ENCODE measurements at regions not wholly inside any gene's neighbourhood (a gene's known extent, or its start where the extent isn't known, plus 50 kb on each side); places are given as distances from the start of the nearest gene placed in this dataset.

DNA sequence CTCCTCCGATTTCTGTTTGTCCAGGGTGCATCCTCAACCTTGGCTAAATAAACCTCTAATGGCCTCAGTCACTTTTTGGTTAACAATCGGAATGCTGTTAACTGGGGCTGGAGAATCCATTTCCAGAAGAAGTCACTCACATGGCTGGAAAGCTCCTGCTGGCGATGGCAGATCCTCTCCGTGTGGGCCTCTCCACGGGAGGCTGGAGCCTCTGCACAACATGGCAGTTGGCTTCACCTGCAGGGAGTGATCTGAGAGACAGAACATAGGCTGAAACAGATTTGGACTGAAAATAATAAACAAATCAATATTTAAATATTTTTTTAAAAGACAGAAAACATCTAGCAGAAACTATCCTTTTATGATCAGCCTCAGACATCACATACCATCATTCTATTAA lies 66.8 kb upstream of the FICD start:
- TF ChIP-seq, protein P1, sequence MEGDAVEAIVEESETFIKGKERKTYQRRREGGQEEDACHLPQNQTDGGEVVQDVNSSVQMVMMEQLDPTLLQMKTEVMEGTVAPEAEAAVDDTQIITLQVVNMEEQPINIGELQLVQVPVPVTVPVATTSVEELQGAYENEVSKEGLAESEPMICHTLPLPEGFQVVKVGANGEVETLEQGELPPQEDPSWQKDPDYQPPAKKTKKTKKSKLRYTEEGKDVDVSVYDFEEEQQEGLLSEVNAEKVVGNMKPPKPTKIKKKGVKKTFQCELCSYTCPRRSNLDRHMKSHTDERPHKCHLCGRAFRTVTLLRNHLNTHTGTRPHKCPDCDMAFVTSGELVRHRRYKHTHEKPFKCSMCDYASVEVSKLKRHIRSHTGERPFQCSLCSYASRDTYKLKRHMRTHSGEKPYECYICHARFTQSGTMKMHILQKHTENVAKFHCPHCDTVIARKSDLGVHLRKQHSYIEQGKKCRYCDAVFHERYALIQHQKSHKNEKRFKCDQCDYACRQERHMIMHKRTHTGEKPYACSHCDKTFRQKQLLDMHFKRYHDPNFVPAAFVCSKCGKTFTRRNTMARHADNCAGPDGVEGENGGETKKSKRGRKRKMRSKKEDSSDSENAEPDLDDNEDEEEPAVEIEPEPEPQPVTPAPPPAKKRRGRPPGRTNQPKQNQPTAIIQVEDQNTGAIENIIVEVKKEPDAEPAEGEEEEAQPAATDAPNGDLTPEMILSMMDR (conservative IDR thresholded peaks at IDR 0.05) = no peak
- H2BK12ac ChIP-seq (ENCODE audit: insufficient read length, low read depth, low read length) = no peak overlapping the region
- no peaks in the 10 kb centered on the region for H3K27me3 ChIP-seq (ENCODE audit: insufficient read depth, low read length)
- no peak overlapping the region for H3K18ac ChIP-seq (ENCODE audit: insufficient read length, low read depth, low read length)
- H3K4me1 ChIP-seq (ENCODE audit: insufficient read depth, low read length) = peaks cover 7% of the 10 kb centered on the region; the same call in 1 of the 2 replicates
- no peaks in the 10 kb centered on the region for H3K9me3 Mint-ChIP-seq
- no peak overlapping the region for H3K27ac ChIP-seq (ENCODE audit: insufficient read length, low read depth, low read length)
- no peak overlapping the region for H3K4ac ChIP-seq (ENCODE audit: low read depth, low read length)
- no CpG with 5 or more reads among the region's 5 CpGs for WGBS (ENCODE audit: extremely low coverage, insufficient read length, low lambda C conversion rate)
- H3K23me2 ChIP-seq (ENCODE audit: insufficient read length, low read depth, low read length, poor library complexity, severe bottlenecking) = no peaks in the 10 kb centered on the region
- H3K79me2 ChIP-seq (ENCODE audit: insufficient read depth, low read length) = no peaks in the 10 kb centered on the region
- peaks cover 38 to 43% of the 10 kb centered on the region in 2 experiments for H3K4me1 Mint-ChIP-seq
- no peak overlapping the region for H4K5ac ChIP-seq (ENCODE audit: insufficient read length, low read depth, low read length)
- no peak overlapping the region for H3K56ac ChIP-seq (ENCODE audit: insufficient read length, low read depth, low read length)
- no peak for DNase-seq
- no peak overlapping the region for H4K91ac ChIP-seq (ENCODE audit: insufficient read length, low read depth, low read length)
- H3K9me3 ChIP-seq (ENCODE audit: control insufficient read depth, low read depth, low read length) = no peaks in the 10 kb centered on the region
- no peak overlapping the region for H3T11ph ChIP-seq (ENCODE audit: low read length)
- no peak overlapping the region for H2BK120ac ChIP-seq (ENCODE audit: low read depth, low read length, poor library complexity, severe bottlenecking)
- peak overlapping the region in 2 of 3 experiments; percentile 45 to 81; a peak in 2 of 7 replicates for H3K27ac Mint-ChIP-seq
- no peak overlapping the region; a peak in 1 of 5 replicates for H3K4me3 Mint-ChIP-seq
- H4K8ac ChIP-seq (replicated peaks; ENCODE audit: insufficient read length, low read depth, low read length) = no peak overlapping the region
- H3K9ac ChIP-seq (ENCODE audit: extremely low read depth, insufficient read length, low read length) = no peak overlapping the region
- no peak overlapping the region for H2BK20ac ChIP-seq (ENCODE audit: low read depth, low read length, poor library complexity, severe bottlenecking)
- no peaks in the 10 kb centered on the region for H3K36me3 Mint-ChIP-seq (ENCODE audit: insufficient read depth in 1 of 3, low read depth in 3 of 3)
- no peaks in the 10 kb centered on the region for H4K20me1 ChIP-seq (ENCODE audit: control insufficient read depth, insufficient read depth, insufficient read length)
- no peaks in the 10 kb centered on the region for H3K79me1 ChIP-seq (ENCODE audit: insufficient read depth, low read depth, low read length, poor library complexity, severe bottlenecking)
- no peak overlapping the region for H3K14ac ChIP-seq (ENCODE audit: insufficient read depth, low read length)
- H2BK15ac ChIP-seq (ENCODE audit: low read depth, low read length) = no peak overlapping the region
- no peak overlapping the region for H2BK5ac ChIP-seq (ENCODE audit: insufficient read length, low read length)
- H2AFZ ChIP-seq (ENCODE audit: low read length) = no peak overlapping the region
- no peak overlapping the region for H2AK5ac ChIP-seq (ENCODE audit: insufficient read length, low read length)
- H3K4me2 ChIP-seq (ENCODE audit: insufficient read depth, insufficient read length, low read length) = no peak overlapping the region
- H3K27me3 Mint-ChIP-seq (ENCODE audit: low read depth) = no peaks in the 10 kb centered on the region; the same call in 1 of the 2 replicates
- H3K23ac ChIP-seq (ENCODE audit: insufficient read length, low read depth, low read length) = no peak overlapping the region
